Testis (tissue), 2 donors: ENCODE measurements at regions not wholly inside any gene's neighbourhood (a gene's known extent, or its start where the extent isn't known, plus 50 kb on each side); places are given as distances from the start of the nearest gene placed in this dataset.

Experiments used
- DNase-seq: peaks from one replicate; pipeline ENCODE4 v3.0.0-alpha.2; 2019
- H3K27ac ChIP-seq, 2 donors: fragments of 200-600 bp; sonication (generic); one replicate each; pipeline ENCODE4 v1.5.1; 2019
- H3K27me3 ChIP-seq: fragments of 200-600 bp; sonication (generic); one replicate; pipeline ENCODE4 v1.5.1; 2019
- H3K36me3 ChIP-seq: fragments of 200-600 bp; sonication (generic); one replicate; pipeline ENCODE4 v1.5.1; 2017; ENCODE audit warnings: low read depth; ENCODE audit errors: missing control alignments
- H3K4me1 ChIP-seq: fragments of 200-600 bp; sonication (generic); one replicate; pipeline ENCODE4 v1.5.1; 2019
- H3K4me3 ChIP-seq, 2 donors: fragments of 200-600 bp; sonication (generic); one replicate each; pipeline ENCODE4 v1.5.1; 2017 to 2019
- H3K9me3 ChIP-seq: fragments of 200-600 bp; sonication (generic); one replicate; pipeline ENCODE4 v1.5.1; 2017
- POLR2A ChIP-seq: fragments of 450-650 bp; IDR thresholded peaks from one replicate; pipeline ENCODE4 v1.6.1; 2017; ENCODE audit warnings: antibody characterized with exemption, mild to moderate bottlenecking, moderate library complexity
- WGBS, 2 donors: methylation state at CpG; one replicate each; pipeline ENCODE4 v1.1.5; 2018; 5-methylcytosine and 5-hydroxymethylcytosine counted together
- intact Hi-C: fragments of 100-400 bp; cut with DNase I; formaldehyde crosslinking; loops from one replicate; pipeline ENCODE4 v1.15.1; 2023; ENCODE audit warnings: low total_unique reads
- TF ChIP-seq, protein P1 (sequence below), 3 experiments: fragments of 450-650 bp in 2 of 3; fragments of 200-600 bp in 1 of 3; sonication (generic) in 1 of 3; IDR thresholded peaks; one replicate each; pipeline ENCODE4 v1.5.1; 2016 to 2019; ENCODE audit warnings: antibody characterized with exemption in 3 of 3, mild to moderate bottlenecking in 2 of 3, moderate library complexity in 1 of 3

DNA sequence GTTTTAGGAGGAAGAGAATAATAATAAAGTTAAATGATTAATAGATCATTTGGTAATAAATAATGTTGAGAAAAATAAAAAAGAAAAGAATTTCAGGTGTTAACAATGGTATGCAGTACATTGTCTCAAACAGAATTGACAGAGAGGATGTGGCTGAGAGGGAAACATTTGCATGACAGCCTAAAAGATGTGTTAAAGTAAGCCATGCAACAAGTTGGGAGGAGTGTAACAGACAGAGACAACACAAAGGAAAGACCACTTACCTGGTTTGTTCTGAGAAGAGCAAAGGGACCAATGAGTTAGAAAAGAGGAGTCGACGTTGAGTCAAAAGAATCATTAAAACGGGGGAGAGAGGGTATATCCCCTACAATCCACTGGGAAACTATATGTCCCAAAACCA is 814.0 kb downstream of the KCNT2 start:
- no peak overlapping the region for H3K27ac ChIP-seq
- no peaks in the 10 kb centered on the region for H3K4me1 ChIP-seq
- DNase-seq: no peak
- no peak overlapping the region for H3K4me3 ChIP-seq
- no peak for TF ChIP-seq POLR2A
- TF ChIP-seq, protein P1, sequence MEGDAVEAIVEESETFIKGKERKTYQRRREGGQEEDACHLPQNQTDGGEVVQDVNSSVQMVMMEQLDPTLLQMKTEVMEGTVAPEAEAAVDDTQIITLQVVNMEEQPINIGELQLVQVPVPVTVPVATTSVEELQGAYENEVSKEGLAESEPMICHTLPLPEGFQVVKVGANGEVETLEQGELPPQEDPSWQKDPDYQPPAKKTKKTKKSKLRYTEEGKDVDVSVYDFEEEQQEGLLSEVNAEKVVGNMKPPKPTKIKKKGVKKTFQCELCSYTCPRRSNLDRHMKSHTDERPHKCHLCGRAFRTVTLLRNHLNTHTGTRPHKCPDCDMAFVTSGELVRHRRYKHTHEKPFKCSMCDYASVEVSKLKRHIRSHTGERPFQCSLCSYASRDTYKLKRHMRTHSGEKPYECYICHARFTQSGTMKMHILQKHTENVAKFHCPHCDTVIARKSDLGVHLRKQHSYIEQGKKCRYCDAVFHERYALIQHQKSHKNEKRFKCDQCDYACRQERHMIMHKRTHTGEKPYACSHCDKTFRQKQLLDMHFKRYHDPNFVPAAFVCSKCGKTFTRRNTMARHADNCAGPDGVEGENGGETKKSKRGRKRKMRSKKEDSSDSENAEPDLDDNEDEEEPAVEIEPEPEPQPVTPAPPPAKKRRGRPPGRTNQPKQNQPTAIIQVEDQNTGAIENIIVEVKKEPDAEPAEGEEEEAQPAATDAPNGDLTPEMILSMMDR (IDR thresholded peaks at IDR 0.05): no peak
- H3K9me3 ChIP-seq: no peaks in the 10 kb centered on the region
- WGBS, 2 donors: 92 to 95% methylated on average over 3 of the region's 3 CpGs
- H3K36me3 ChIP-seq: no peaks in the 10 kb centered on the region
- no peaks in the 10 kb centered on the region for H3K27me3 ChIP-seq
- intact Hi-C loops: no loop called here

DNA sequence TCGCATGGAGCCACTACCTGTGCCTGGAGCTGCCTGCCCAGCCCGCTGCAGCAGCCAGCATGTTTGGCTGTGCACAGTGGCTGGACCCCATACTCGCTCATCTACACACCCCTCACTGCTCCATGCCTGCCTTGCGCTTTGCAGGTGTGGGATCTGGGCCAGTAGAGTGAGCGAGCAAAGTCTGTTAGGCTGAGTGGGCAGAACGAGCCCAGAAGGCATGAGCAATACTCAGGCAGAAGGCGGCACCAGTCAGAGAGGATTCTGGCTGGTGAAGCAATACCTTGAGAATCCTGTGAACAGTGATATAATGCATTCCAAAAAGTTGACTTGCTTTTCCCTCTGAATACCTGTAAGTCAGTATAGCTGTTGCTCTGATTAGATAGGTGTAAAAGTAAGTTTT is 816.4 kb downstream of the KCNT2 start:
- Histone ChIP-seq H3K27ac (no peak overlapping the region), H3K4me1 (no peaks in the 10 kb centered on the region), H3K9me3 (no peaks in the 10 kb centered on the region), H3K4me3 (no peak overlapping the region), H3K36me3 (no peaks in the 10 kb centered on the region), H3K27me3 (no peaks in the 10 kb centered on the region)
- WGBS, 2 donors: 96 to 98% methylated on average over 6 to 7 of the region's 7 CpGs
- no peak for DNase-seq
- TF ChIP-seq POLR2A: no peak
- TF ChIP-seq, protein P1 (IDR thresholded peaks at IDR 0.05): no peak
- intact Hi-C loops: no loop called here

DNA sequence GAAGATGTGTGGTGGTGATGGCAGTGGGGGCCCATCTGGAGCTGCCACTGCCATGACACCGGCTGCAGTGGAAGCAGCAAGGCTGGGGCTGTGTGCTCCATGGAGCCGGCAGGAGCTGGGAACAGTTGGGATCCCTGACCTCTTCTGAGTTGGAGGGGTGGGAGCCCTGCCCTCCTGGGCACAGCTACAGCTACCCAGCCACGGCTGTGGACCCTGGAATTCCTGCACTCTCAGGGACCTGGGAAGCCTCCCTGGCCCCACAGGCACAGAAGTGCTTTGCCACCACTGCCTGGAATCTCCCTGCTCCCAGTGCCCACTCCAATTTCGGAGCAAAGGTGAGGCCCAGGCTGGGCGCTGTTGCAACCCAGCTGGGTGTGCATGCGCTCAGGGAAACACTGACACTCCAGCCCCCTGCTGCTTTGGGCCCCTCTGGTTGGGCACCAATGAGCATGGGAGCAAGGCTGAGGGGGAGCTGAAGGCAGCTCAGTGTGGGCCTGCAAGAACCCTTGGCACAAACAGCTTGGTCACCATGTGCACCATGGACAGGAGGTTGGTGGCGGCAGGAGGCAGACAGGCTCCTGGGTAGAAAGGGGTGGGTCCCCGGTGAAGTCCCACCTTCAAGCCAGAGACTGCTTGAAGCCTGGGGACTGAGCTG is 817.6 kb downstream of the KCNT2 start:
- H3K36me3 ChIP-seq: no peaks in the 10 kb centered on the region
- no peak overlapping the region for H3K4me3 ChIP-seq
- H3K4me1 ChIP-seq: no peaks in the 10 kb centered on the region
- H3K27me3 ChIP-seq: no peaks in the 10 kb centered on the region
- no peaks in the 10 kb centered on the region for H3K9me3 ChIP-seq
- intact Hi-C loops: no loop called here
- no peak for TF ChIP-seq POLR2A
- TF ChIP-seq, protein P1 (IDR thresholded peaks at IDR 0.05): no peak
- 89 to 93% methylated on average over 5 to 8 of the region's 8 CpGs for WGBS, 2 donors
- no peak overlapping the region for H3K27ac ChIP-seq
- DNase-seq: no peak

DNA sequence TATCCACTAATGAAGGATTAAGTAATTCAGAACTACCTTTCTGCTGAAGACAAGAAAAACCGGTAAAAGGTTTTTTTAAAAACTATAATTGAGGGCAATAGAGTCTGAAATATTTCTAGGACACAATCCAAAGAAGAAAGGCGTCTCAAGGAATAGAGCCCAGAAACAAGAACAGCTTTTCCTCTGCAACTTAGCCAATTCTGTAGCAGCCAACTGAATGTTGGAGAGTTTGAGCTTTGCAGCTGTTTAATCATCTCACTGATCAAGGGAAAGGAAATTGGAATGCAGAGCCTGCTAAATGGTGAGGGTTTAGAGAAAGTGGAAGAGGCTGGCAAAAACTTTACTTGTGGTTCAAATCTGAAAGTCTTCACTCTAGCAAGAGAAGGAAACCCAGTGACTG is 818.9 kb downstream of the KCNT2 start:
- Histone ChIP-seq H3K4me1 (no peaks in the 10 kb centered on the region), H3K27me3 (no peaks in the 10 kb centered on the region), H3K9me3 (no peaks in the 10 kb centered on the region), H3K4me3 (no peak overlapping the region), H3K36me3 (no peaks in the 10 kb centered on the region), H3K27ac (no peak overlapping the region)
- no peak for DNase-seq
- intact Hi-C loops: no loop called here
- 50 to 51% methylated on average over 2 of the region's 2 CpGs for WGBS, 2 donors
- no peak for TF ChIP-seq POLR2A
- TF ChIP-seq, protein P1 (IDR thresholded peaks at IDR 0.05): no peak

DNA sequence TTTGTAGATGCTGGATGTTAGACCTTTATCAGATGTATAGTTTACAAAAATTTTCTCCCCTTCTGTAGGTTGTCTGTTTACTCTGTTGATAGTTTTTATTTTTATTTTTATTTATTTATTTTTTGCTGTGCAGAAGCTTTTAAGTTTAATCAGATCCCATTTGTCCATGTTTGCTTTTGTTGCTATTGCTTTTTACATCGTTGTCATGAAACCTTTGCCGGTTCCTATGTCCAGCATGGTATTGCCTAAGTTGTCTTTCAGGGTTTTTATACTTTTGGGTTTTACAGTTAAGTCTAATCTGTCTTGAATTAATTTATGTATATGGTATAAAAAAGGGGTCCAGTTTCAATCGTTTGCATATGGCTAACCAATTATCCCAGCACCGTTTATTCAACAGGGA is 819.5 kb downstream of the KCNT2 start:
- no peak for TF ChIP-seq POLR2A
- TF ChIP-seq, protein P1 (IDR thresholded peaks at IDR 0.05): no peak
- H3K27ac ChIP-seq: no peak overlapping the region
- no peak overlapping the region for H3K4me3 ChIP-seq
- 62 to 73% methylated on average over 4 of the region's 4 CpGs for WGBS, 2 donors
- intact Hi-C loops: no loop called here
- no peaks in the 10 kb centered on the region for H3K27me3 ChIP-seq
- no peaks in the 10 kb centered on the region for H3K9me3 ChIP-seq
- DNase-seq: no peak
- H3K36me3 ChIP-seq: no peaks in the 10 kb centered on the region
- H3K4me1 ChIP-seq: no peaks in the 10 kb centered on the region
